ENCODE measurements at regions not wholly inside any gene's neighbourhood (a gene's known extent, or its start where the extent isn't known, plus 50 kb on each side); places are given as distances from the start of the nearest gene placed in this dataset.
"Not testable (repeated sequence)": the region's sequence is repeated elsewhere in the genome, so short reads cannot be mapped to it uniquely, and the experiment has no call there.

GRCh38 chr4:4136621-4137020 lies 90.1 kb downstream of the OTOP1 start:
- H3K4me1 Mint-ChIP-seq; ATAC-seq (ENCODE audit: low read depth); H3K9me3 Mint-ChIP-seq; POLR2A ChIA-PET; DNase-seq; H3K27ac Mint-ChIP-seq; H3K27me3 Mint-ChIP-seq; H3K4me3 Mint-ChIP-seq; H3K36me3 Mint-ChIP-seq: not testable (repeated sequence)

All from activated naive CD8-positive, alpha-beta T cell treated with anti-CD3 and anti-CD28 coated beads, Interleukin-2, amount 10 ng/mL, durations not matched to agents 7 days and 5 days (primary cell).